Esophagus muscularis mucosa (tissue), 4 donors: ENCODE measurements at regions not wholly inside any gene's neighbourhood (a gene's known extent, or its start where the extent isn't known, plus 50 kb on each side); places are given as distances from the start of the nearest gene placed in this dataset.

Experiments
- DNase-seq: peaks from one replicate; pipeline ENCODE4 v3.0.0-alpha.2; 2017; ENCODE audit errors: extremely low spot score
- H3K27ac ChIP-seq, 4 donors: fragments of 200-600 bp; sonication (generic); replicated peaks in 1 of 4; 1 replicate in 3 of 4; 2 replicates in 1 of 4; pipeline ENCODE4 v1.5.1; 2016 to 2019; ENCODE audit warnings: mild to moderate bottlenecking in 1 of 4
- H3K27me3 ChIP-seq, 4 donors: fragments of 200-600 bp; sonication (generic); one replicate each; pipeline versions ENCODE4 v1.5.1 to v1.6.0; 2016 to 2019
- H3K36me3 ChIP-seq, 4 donors: fragments of 200-600 bp; sonication (generic); one replicate each; pipeline ENCODE4 v1.5.1; 2016 to 2019
- H3K4me1 ChIP-seq, 4 donors: fragments of 200-600 bp; sonication (generic); one replicate each; pipeline ENCODE4 v1.5.1; 2016 to 2019
- H3K4me3 ChIP-seq, 4 donors: fragments of 200-600 bp; sonication (generic); 1 replicate in 2 of 4; 2 replicates in 2 of 4; pipeline ENCODE4 v1.5.1; 2016 to 2019; ENCODE audit warnings: mild to moderate bottlenecking in 4 of 4, moderate library complexity in 1 of 4
- H3K9me3 ChIP-seq, 4 donors: fragments of 200-600 bp; sonication (generic); 1 replicate in 3 of 4; 2 replicates in 1 of 4; pipeline ENCODE4 v1.5.1; 2016 to 2019
- EP300 ChIP-seq: sonication (generic); formaldehyde crosslinking; IDR thresholded peaks from one replicate; pipeline ENCODE4 v1.6.1; 2017; ENCODE audit warnings: antibody characterized with exemption
- POLR2A ChIP-seq: fragments of 450-650 bp; IDR thresholded peaks from one replicate; pipeline ENCODE4 v1.6.1; 2017; ENCODE audit warnings: antibody characterized with exemption, moderate library complexity, mild to moderate bottlenecking, low read depth
- POLR2AphosphoS5 ChIP-seq, 2 donors: sonication (generic); formaldehyde crosslinking; IDR thresholded peaks; one replicate each; pipeline ENCODE4 v1.6.1; 2017; ENCODE audit warnings: antibody characterized with exemption in 2 of 2
- WGBS: methylation state at CpG from one replicate; pipeline ENCODE4 v1.1.5; 2018; 5-methylcytosine and 5-hydroxymethylcytosine counted together
- intact Hi-C: fragments of 100-400 bp; cut with DNase I; formaldehyde crosslinking; loops from one replicate; pipeline ENCODE4 v1.15.1; 2023
- TF ChIP-seq, protein P1 (sequence below), 3 experiments: fragments of 200-600 bp in 2 of 3; fragments of 450-650 bp in 1 of 3; sonication (generic) in 2 of 3; IDR thresholded peaks; one replicate each; pipeline ENCODE4 v1.5.1; 2017 to 2019; ENCODE audit warnings: antibody characterized with exemption in 3 of 3, mild to moderate bottlenecking in 2 of 3, moderate library complexity in 1 of 3

- Histone ChIP-seq H3K27me3 (no peaks in the 10 kb centered on the region), H3K9me3 (no peaks in the 10 kb centered on the region), H3K36me3 (no peaks in the 10 kb centered on the region), H3K4me3 (no peak overlapping the region), H3K4me1 (no peaks in the 10 kb centered on the region), H3K27ac (no peak overlapping the region)
- TF ChIP-seq, protein P1, sequence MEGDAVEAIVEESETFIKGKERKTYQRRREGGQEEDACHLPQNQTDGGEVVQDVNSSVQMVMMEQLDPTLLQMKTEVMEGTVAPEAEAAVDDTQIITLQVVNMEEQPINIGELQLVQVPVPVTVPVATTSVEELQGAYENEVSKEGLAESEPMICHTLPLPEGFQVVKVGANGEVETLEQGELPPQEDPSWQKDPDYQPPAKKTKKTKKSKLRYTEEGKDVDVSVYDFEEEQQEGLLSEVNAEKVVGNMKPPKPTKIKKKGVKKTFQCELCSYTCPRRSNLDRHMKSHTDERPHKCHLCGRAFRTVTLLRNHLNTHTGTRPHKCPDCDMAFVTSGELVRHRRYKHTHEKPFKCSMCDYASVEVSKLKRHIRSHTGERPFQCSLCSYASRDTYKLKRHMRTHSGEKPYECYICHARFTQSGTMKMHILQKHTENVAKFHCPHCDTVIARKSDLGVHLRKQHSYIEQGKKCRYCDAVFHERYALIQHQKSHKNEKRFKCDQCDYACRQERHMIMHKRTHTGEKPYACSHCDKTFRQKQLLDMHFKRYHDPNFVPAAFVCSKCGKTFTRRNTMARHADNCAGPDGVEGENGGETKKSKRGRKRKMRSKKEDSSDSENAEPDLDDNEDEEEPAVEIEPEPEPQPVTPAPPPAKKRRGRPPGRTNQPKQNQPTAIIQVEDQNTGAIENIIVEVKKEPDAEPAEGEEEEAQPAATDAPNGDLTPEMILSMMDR (IDR thresholded peaks at IDR 0.05), result no peak
- TF ChIP-seq EP300, result no peak
- no peak for TF ChIP-seq POLR2AphosphoS5 (IDR thresholded peaks at IDR 0.05)
- TF ChIP-seq POLR2A, result no peak
- intact Hi-C loops, result no loop called here
- DNase-seq, result no peak
- 43% methylated on average over 1 of the region's 1 CpG for WGBS
Observed at GRCh38 chr16:63283721-63284120, 1247.5 kb upstream of the CDH8 start.

- no peaks in the 10 kb centered on the region for H3K9me3 ChIP-seq
- H3K4me3 ChIP-seq, result no peak overlapping the region
- H3K27me3 ChIP-seq, result no peaks in the 10 kb centered on the region
- WGBS, result 73% methylated on average over 5 of the region's 5 CpGs
- no peak for DNase-seq
- intact Hi-C loops, result no loop called here
- peaks cover 0 to 8% (median 1%) of the 10 kb centered on the region in 4 donors for H3K4me1 ChIP-seq
- H3K36me3 ChIP-seq, result no peaks in the 10 kb centered on the region
- no peak overlapping the region for H3K27ac ChIP-seq
- no peak for TF ChIP-seq POLR2AphosphoS5 (IDR thresholded peaks at IDR 0.05)
- no peak for TF ChIP-seq EP300
- TF ChIP-seq, protein P1 (IDR thresholded peaks at IDR 0.05), result no peak
- no peak for TF ChIP-seq POLR2A
Observed at GRCh38 chr16:63244631-63245030, 1208.4 kb upstream of the CDH8 start.

DNA sequence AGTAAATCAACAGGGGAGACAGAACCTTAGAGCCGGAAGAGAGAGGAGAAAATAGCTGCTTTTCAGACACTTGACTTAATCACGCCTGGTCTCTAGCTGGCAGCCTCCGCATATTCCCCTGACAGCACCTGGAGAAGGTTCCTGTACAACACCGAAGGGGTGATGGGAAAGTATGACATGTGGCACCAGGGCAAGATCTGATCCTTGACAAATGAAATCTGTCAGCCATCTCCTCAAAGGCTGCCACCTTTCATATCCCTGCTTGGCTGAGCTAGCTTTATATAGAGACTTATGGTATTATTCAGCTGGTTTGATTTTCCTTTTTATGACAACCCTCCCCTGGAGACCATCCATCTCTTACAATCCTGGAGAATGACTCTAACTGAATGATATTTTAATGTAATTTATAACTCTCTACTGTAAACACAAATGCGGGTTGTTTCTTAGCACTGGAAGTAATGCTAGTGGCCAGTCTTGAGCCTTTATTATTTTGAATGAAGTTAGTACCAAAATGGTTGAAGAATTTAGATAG is 1205.3 kb upstream of the CDH8 start:
- TF ChIP-seq POLR2AphosphoS5 (IDR thresholded peaks at IDR 0.05) (no peak), POLR2A (no peak), EP300 (no peak)
- TF ChIP-seq, protein P1 (IDR thresholded peaks at IDR 0.05), result no peak
- no peak overlapping the region for H3K27ac ChIP-seq
- H3K36me3 ChIP-seq, result no peaks in the 10 kb centered on the region
- no peak for DNase-seq
- intact Hi-C loops, result no loop called here
- H3K4me3 ChIP-seq, result no peak overlapping the region
- H3K4me1 ChIP-seq, result peaks cover 0 to 8% (median 1%) of the 10 kb centered on the region in 4 donors
- no peaks in the 10 kb centered on the region for H3K9me3 ChIP-seq
- H3K27me3 ChIP-seq, result no peaks in the 10 kb centered on the region
- WGBS, result 55% methylated on average over 5 of the region's 5 CpGs

- no peak overlapping the region for H3K4me3 ChIP-seq
- 88% methylated on average over 1 of the region's 1 CpG for WGBS
- H3K27ac ChIP-seq, result no peak overlapping the region
- no peaks in the 10 kb centered on the region for H3K27me3 ChIP-seq
- H3K9me3 ChIP-seq, result no peaks in the 10 kb centered on the region
- no peaks in the 10 kb centered on the region for H3K36me3 ChIP-seq
- no peak for DNase-seq
- H3K4me1 ChIP-seq, result peaks cover 0 to 8% (median 1%) of the 10 kb centered on the region in 4 donors
- intact Hi-C loops, result no loop called here
- TF ChIP-seq, protein P1 (IDR thresholded peaks at IDR 0.05), result no peak
- TF ChIP-seq POLR2A (no peak), POLR2AphosphoS5 (IDR thresholded peaks at IDR 0.05) (no peak), EP300 (no peak)
Observed at GRCh38 chr16:63239065-63239570, 1202.9 kb upstream of the CDH8 start.
